ENCODE measurements at regions not wholly inside any gene's neighbourhood (a gene's known extent, or its start where the extent isn't known, plus 50 kb on each side); places are given as distances from the start of the nearest gene placed in this dataset.

- TF ChIP-seq NR2F2 (IDR thresholded peaks at IDR 0.05; ENCODE audit: borderline replicate concordance, low read depth): peak; percentile 44; the same call in 1 of the 2 replicates
- TF ChIP-seq THAP7 (CRISPR knock-in tag; IDR thresholded peaks at IDR 0.05): no peak
- no peak for TF ChIP-seq ZMYM3 (CRISPR knock-in tag; IDR thresholded peaks at IDR 0.05)
- peak; percentile 72 for TF ChIP-seq ZNF644 (CRISPR knock-in tag; IDR thresholded peaks at IDR 0.05; ENCODE audit: low read depth)
- peak; percentile 53; the same call in 1 of the 2 replicates for TF ChIP-seq NCOR1 (IDR thresholded peaks at IDR 0.05; ENCODE audit: borderline replicate concordance, low read length)
- no peak for TF ChIP-seq ZBTB44 (CRISPR knock-in tag; IDR thresholded peaks at IDR 0.05)
- no peak for TF ChIP-seq FOXP1 (IDR thresholded peaks at IDR 0.05)
- peak; percentile 35; the same call in 1 of the 2 replicates for TF ChIP-seq FOXP1 (CRISPR knock-in tag; IDR thresholded peaks at IDR 0.05)
- TF ChIP-seq ZBTB7B (CRISPR knock-in tag; IDR thresholded peaks at IDR 0.05): peak; percentile 93
- TF ChIP-seq AKNA (CRISPR knock-in tag; IDR thresholded peaks at IDR 0.05; ENCODE audit: borderline replicate concordance): no peak
- no peak for TF ChIP-seq ZSCAN20 (CRISPR knock-in tag; IDR thresholded peaks at IDR 0.05; ENCODE audit: borderline replicate concordance)
- TF ChIP-seq ZNF101 (CRISPR knock-in tag; IDR thresholded peaks at IDR 0.05; ENCODE audit: borderline replicate concordance, low read depth): no peak
- no peak for TF ChIP-seq ETV6 (CRISPR knock-in tag; conservative IDR thresholded peaks at IDR 0.05)
- TF ChIP-seq TCF7 (IDR thresholded peaks at IDR 0.05; ENCODE audit: low read depth): peak; percentile 54
- TF ChIP-seq MED1 (CRISPR knock-in tag; IDR thresholded peaks at IDR 0.05): peak; percentile 28; the same call in 1 of the 2 replicates
- TF ChIP-seq ONECUT2 (CRISPR knock-in tag; IDR thresholded peaks at IDR 0.05): no peak
- peak; percentile 95 for TF ChIP-seq FOSL2 (CRISPR knock-in tag; IDR thresholded peaks at IDR 0.05)
- 0 out of 4 replicates have a peak, but pooled peaks of 1 of the 2 experiments have one; percentile 12 for TF ChIP-seq NR2F1 (CRISPR knock-in tag; IDR thresholded peaks at IDR 0.05)
- TF ChIP-seq HBP1 (CRISPR knock-in tag; IDR thresholded peaks at IDR 0.05; ENCODE audit: low read depth): no peak
- TF ChIP-seq ZNF292 (CRISPR knock-in tag; IDR thresholded peaks at IDR 0.05; ENCODE audit: borderline replicate concordance, low read depth): no peak
- TF ChIP-seq SOX13 (IDR thresholded peaks at IDR 0.05): 0 out of 2 replicates have a peak, but pooled peaks have one; percentile 14
- TF ChIP-seq SOX13 (CRISPR knock-in tag; conservative IDR thresholded peaks at IDR 0.05 in 1 of 2, IDR thresholded peaks at IDR 0.05 in 1 of 2): peak in 1 of 2 experiments; percentile 79; a peak in 2 of 4 replicates
- TF ChIP-seq BCL6 (CRISPR knock-in tag; IDR thresholded peaks at IDR 0.05): peak; percentile 98
These were observed 451.6 kb downstream of the TLE1 start (continued) for GRCh38 chr9:81237565-81238231.
